ENCODE measurements at regions not wholly inside any gene's neighbourhood (a gene's known extent, or its start where the extent isn't known, plus 50 kb on each side); places are given as distances from the start of the nearest gene placed in this dataset.

GRCh38 chr3:146800484-146800883, 195.3 kb upstream of the PLSCR5 start:
- no peak for TF ChIP-seq CTCF (IDR thresholded peaks at IDR 0.05; ENCODE audit: extremely low read depth, missing control alignments)
- no peak for DNase-seq (ENCODE audit: low spot score)

- no peak for DNase-seq (ENCODE audit: low spot score)
- no peak for TF ChIP-seq CTCF (IDR thresholded peaks at IDR 0.05; ENCODE audit: extremely low read depth, missing control alignments)
Measured at GRCh38 chr3:146796078-146796477, 190.9 kb upstream of the PLSCR5 start.

- no peak for TF ChIP-seq CTCF (IDR thresholded peaks at IDR 0.05; ENCODE audit: extremely low read depth, missing control alignments)
- no peak for DNase-seq (ENCODE audit: low spot score)
Measured at GRCh38 chr3:146783446-146783845, 178.3 kb upstream of the PLSCR5 start.

GRCh38 chr3:146781606-146782005, 176.5 kb upstream of the PLSCR5 start:
- DNase-seq (ENCODE audit: low spot score), result no peak
- TF ChIP-seq CTCF (IDR thresholded peaks at IDR 0.05; ENCODE audit: extremely low read depth, missing control alignments), result no peak

GRCh38 chr3:146781059-146781458, 175.9 kb upstream of the PLSCR5 start:
- TF ChIP-seq CTCF (IDR thresholded peaks at IDR 0.05; ENCODE audit: extremely low read depth, missing control alignments), result no peak
- DNase-seq (ENCODE audit: low spot score), result no peak

- DNase-seq (ENCODE audit: low spot score), result no peak
- TF ChIP-seq CTCF (IDR thresholded peaks at IDR 0.05; ENCODE audit: extremely low read depth, missing control alignments), result no peak
Measured at GRCh38 chr3:146780251-146780650, 175.1 kb upstream of the PLSCR5 start.

- DNase-seq (ENCODE audit: low spot score), result no peak
- TF ChIP-seq CTCF (IDR thresholded peaks at IDR 0.05; ENCODE audit: extremely low read depth, missing control alignments), result no peak
Measured at GRCh38 chr3:146777941-146778340, 172.8 kb upstream of the PLSCR5 start.
